ENCODE measurements at regions not wholly inside any gene's neighbourhood (a gene's known extent, or its start where the extent isn't known, plus 50 kb on each side); places are given as distances from the start of the nearest gene placed in this dataset.
"Not testable (repeated sequence)": the region's sequence is repeated elsewhere in the genome, so short reads cannot be mapped to it uniquely, and the experiment has no call there.

DNA sequence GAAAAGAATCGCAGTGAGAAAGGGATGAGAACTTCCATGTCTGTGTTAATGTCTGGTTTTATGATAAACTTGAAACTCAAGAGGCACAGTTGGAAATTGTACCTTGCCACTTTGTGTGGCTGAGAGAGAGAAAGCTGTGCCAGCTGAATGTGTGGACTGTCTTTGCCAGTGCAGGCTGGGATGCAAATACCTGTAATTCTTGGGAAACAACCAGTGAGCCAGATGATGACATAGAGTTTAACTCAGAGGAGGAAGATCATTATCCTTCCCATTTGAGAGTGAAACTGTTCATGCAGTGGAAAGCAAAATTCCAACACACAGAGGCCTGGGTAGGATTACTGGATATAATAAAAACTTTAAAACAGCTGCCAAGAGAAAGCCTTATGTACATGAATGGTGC is 141.5 kb upstream of the NPAP1 start:
- DNase-seq, result not testable (repeated sequence)

DNA sequence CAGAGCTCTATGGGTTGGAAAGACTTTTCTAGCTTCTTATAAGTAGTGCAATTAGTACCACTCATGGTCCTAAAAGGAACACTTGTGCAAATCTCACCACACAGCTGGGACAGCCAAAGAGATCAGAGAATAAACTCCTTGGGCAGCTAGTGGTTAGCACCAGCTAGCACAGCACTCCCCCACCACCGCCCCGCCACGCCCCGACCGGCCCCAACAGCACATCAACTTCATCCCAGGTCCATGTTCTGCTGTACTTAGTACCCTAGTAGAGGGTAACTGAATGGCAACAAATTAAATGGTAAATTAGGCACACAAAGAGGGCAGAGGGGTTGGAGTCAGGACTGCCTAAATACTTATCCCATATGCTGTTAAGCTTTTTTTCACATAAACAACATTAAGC is 118.3 kb upstream of the NPAP1 start:
- not testable (repeated sequence) for DNase-seq

DNA sequence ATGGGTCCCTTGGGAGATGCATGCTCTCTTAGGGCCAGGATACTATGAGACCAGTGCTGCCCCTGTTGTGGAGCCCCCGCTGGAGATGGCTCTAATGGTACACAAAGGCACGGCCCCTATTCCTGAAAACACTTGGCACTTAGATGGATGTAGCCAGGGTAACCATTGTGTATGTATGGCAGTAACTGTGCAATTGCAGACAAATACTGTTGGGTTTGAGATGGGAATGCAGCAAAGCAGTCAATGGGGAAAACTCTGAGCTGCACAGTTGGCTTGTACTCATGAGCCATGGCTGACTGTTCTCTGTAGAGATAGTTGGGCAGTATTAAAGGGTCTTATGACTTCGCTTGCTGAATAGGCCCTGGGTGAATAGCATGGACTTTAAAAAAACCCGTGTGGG is 67.9 kb upstream of the NPAP1 start:
- no peak for DNase-seq

DNA sequence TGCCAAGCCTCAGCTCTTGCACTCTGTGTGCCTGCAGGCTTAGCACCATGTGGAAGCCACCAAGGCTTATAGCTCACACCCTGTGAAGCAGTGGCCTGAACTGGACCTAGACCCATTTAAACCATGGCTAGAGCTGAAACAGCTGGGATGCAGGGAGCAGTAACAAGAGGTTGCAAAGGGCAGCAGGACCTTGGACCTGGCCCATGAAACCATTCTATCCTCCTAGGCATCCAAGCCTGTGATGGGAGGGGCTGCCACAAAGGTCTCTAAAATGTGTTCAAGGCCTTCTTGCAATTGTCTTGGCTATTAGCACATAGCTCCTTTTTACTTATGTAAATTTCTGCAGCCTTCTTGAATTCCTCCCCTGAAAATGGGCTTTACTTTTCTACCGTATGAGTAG is 57.9 kb upstream of the NPAP1 start:
- DNase-seq, result no peak

DNA sequence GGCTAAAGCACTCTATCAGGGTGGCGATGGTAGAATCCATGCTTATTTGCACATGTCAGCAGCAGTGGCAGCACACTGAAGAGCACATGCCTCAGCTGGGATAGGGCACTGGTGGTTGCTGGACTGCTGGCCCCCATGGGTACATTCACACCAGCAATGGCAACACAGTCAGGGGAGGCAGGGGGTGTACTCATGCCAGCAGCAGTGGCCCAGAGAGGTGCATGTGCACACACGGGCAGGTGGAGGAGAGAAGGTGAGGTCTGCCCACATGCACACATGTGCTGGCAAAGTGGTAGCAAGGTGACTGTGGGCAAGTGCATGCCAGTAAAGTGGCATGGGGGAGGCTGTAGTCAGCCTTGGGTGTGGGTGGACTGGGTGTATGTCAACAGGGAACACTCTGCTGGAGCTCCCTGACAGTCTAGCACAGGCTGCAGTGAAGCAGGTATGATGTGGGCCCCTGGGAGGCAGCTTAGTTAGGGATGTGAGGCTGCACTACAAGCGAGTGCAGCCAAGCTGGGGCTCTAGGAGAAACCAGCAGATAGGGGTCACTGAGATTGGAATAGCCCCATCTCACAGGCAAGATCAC is 53.9 kb upstream of the NPAP1 start:
- no peak for DNase-seq
